ENCODE measurements at regions not wholly inside any gene's neighbourhood (a gene's known extent, or its start where the extent isn't known, plus 50 kb on each side); places are given as distances from the start of the nearest gene placed in this dataset.

- TF ChIP-seq, protein P1, sequence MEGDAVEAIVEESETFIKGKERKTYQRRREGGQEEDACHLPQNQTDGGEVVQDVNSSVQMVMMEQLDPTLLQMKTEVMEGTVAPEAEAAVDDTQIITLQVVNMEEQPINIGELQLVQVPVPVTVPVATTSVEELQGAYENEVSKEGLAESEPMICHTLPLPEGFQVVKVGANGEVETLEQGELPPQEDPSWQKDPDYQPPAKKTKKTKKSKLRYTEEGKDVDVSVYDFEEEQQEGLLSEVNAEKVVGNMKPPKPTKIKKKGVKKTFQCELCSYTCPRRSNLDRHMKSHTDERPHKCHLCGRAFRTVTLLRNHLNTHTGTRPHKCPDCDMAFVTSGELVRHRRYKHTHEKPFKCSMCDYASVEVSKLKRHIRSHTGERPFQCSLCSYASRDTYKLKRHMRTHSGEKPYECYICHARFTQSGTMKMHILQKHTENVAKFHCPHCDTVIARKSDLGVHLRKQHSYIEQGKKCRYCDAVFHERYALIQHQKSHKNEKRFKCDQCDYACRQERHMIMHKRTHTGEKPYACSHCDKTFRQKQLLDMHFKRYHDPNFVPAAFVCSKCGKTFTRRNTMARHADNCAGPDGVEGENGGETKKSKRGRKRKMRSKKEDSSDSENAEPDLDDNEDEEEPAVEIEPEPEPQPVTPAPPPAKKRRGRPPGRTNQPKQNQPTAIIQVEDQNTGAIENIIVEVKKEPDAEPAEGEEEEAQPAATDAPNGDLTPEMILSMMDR (IDR thresholded peaks at IDR 0.05; ENCODE audit: control extremely low read depth in 1 of 3, insufficient read depth in 1 of 3, low read depth in 1 of 3, low read length in 3 of 3) = peak in 2 of 3 experiments; percentile 80 to 81; a peak in 3 of 4 replicates
- TF ChIP-seq JUN (IDR thresholded peaks at IDR 0.05; ENCODE audit: low read depth, low read length) (no peak), YY1 (IDR thresholded peaks at IDR 0.05; ENCODE audit: low read depth, low read length) (peak; percentile 47; the same call in 1 of the 2 replicates), SP1 (IDR thresholded peaks at IDR 0.05; ENCODE audit: low read depth, low read length) (no peak), SIRT6 (IDR thresholded peaks at IDR 0.05; ENCODE audit: low read length) (no peak), BACH1 (IDR thresholded peaks at IDR 0.05; ENCODE audit: low read length) (no peak), CEBPB (IDR thresholded peaks at IDR 0.05; ENCODE audit: low read depth, low read length) (no peak)
Observed at GRCh38 chr2:158034198-158034866, 67.3 kb upstream of the UPP2 start (continued).

All from H1 (cell line).